T-helper 2 cell treated with Interferon-gamma antibody and Interleukin-4, amounts not matched to agents 100 ng/mL and 5 ng/mL, for 36 hours (primary cell): ENCODE measurements at regions not wholly inside any gene's neighbourhood (a gene's known extent, or its start where the extent isn't known, plus 50 kb on each side); places are given as distances from the start of the nearest gene placed in this dataset.

Experiments used
- intact Hi-C: fragments of 100-400 bp; cut with micrococcal nuclease; formaldehyde crosslinking; loops from one replicate; pipeline ENCODE4 v1.15.1; 2023

GRCh38 chr17:33352526-33352925 lies 59.4 kb upstream of the ASIC2 start:
- intact Hi-C loops: no loop called here

GRCh38 chr17:33356266-33356665 lies 63.2 kb upstream of the ASIC2 start:
- intact Hi-C loops: no loop called here

- intact Hi-C loops: no loop called here
Observed at GRCh38 chr17:33363475-33363874, 70.4 kb upstream of the ASIC2 start.

GRCh38 chr17:33366960-33367359 lies 73.9 kb upstream of the ASIC2 start:
- intact Hi-C loops: no loop called here

- intact Hi-C loops: no loop called here
Observed at GRCh38 chr17:33369149-33369548, 76.1 kb upstream of the ASIC2 start.

- intact Hi-C loops: no loop called here
Observed at GRCh38 chr17:33369876-33370275, 76.8 kb upstream of the ASIC2 start.

GRCh38 chr17:33370401-33370800 lies 77.3 kb upstream of the ASIC2 start:
- intact Hi-C loops: no loop called here

- intact Hi-C loops: no loop called here
Observed at GRCh38 chr17:33371377-33371776, 78.3 kb upstream of the ASIC2 start.

- intact Hi-C loops: no loop called here
Observed at GRCh38 chr17:33373273-33373672, 80.2 kb upstream of the ASIC2 start.

- intact Hi-C loops: no loop called here
Observed at GRCh38 chr17:33375103-33375502, 82.0 kb upstream of the ASIC2 start.

GRCh38 chr17:33375783-33376182 lies 82.7 kb upstream of the ASIC2 start:
- intact Hi-C loops: no loop called here

- intact Hi-C loops: no loop called here
Observed at GRCh38 chr17:33377837-33378595, 84.9 kb upstream of the ASIC2 start.

- intact Hi-C loops: loop anchor here (10.0 kb wide), 1 partner anchor 56 kb away; no protein-coding TSS in a partner anchor
Observed at GRCh38 chr17:33381201-33381600, 88.1 kb upstream of the ASIC2 start.

GRCh38 chr17:33383488-33384023 lies 90.5 kb upstream of the ASIC2 start:
- intact Hi-C loops: loop anchor here (10.0 kb wide), 1 partner anchor 59 kb away; no protein-coding TSS in a partner anchor

GRCh38 chr17:33385133-33385532 lies 92.0 kb upstream of the ASIC2 start:
- intact Hi-C loops: loop anchor here (10.0 kb wide), 1 partner anchor 60 kb away; no protein-coding TSS in a partner anchor

GRCh38 chr17:33385713-33386112 lies 92.6 kb upstream of the ASIC2 start:
- intact Hi-C loops: loop anchor here (10.0 kb wide), 1 partner anchor 61 kb away; no protein-coding TSS in a partner anchor

- intact Hi-C loops: loop anchor here (10.0 kb wide), 1 partner anchor 63 kb away; no protein-coding TSS in a partner anchor
Observed at GRCh38 chr17:33387406-33387805, 94.3 kb upstream of the ASIC2 start.

GRCh38 chr17:33389504-33390135 lies 96.5 kb upstream of the ASIC2 start:
- intact Hi-C loops: loop anchor here (10.0 kb wide), 1 partner anchor 65 kb away; no protein-coding TSS in a partner anchor

GRCh38 chr17:33390479-33391176 lies 97.5 kb upstream of the ASIC2 start:
- intact Hi-C loops: no loop called here

GRCh38 chr17:33396818-33397217 lies 103.7 kb upstream of the ASIC2 start:
- intact Hi-C loops: no loop called here

- intact Hi-C loops: no loop called here
Observed at GRCh38 chr17:33398386-33398785, 105.3 kb upstream of the ASIC2 start.

GRCh38 chr17:33401249-33401648 lies 108.2 kb upstream of the ASIC2 start:
- intact Hi-C loops: no loop called here
